ENCODE measurements at regions not wholly inside any gene's neighbourhood (a gene's known extent, or its start where the extent isn't known, plus 50 kb on each side); places are given as distances from the start of the nearest gene placed in this dataset.

DNA sequence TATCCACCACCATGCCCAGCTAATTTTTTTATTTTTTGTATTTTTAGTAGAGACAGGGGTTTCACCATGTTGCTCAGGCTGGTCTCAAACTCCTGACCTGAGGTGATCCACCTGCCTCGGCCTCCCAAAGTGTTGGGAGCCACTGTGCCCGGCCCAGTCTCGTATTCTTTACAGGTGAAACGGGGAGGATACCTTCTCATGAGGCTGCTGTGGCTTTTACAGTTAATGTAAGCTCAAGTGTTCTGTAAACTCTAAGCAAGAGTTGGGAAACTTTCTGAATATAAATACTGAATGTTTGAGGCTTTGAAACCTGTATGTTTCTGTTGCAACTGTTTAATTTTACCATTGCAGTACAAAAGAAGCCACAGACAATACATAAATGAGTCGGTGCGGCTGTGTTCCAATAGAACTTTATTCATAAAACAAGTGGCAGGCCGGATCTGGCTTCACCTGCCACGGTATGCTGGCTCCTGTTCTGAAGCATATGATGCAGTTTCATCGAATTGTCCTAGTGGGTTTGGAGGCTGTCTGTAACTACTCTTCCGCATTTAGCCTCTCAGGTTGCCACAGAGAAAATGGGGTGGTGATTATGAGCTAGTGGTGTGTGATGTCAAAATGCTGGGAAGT lies 192.5 kb upstream of the ZFP64 start:
- TF ChIP-seq, protein P1, sequence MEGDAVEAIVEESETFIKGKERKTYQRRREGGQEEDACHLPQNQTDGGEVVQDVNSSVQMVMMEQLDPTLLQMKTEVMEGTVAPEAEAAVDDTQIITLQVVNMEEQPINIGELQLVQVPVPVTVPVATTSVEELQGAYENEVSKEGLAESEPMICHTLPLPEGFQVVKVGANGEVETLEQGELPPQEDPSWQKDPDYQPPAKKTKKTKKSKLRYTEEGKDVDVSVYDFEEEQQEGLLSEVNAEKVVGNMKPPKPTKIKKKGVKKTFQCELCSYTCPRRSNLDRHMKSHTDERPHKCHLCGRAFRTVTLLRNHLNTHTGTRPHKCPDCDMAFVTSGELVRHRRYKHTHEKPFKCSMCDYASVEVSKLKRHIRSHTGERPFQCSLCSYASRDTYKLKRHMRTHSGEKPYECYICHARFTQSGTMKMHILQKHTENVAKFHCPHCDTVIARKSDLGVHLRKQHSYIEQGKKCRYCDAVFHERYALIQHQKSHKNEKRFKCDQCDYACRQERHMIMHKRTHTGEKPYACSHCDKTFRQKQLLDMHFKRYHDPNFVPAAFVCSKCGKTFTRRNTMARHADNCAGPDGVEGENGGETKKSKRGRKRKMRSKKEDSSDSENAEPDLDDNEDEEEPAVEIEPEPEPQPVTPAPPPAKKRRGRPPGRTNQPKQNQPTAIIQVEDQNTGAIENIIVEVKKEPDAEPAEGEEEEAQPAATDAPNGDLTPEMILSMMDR (IDR thresholded peaks at IDR 0.05; ENCODE audit: insufficient read depth, low read length), result no peak
- no peak for DNase-seq (ENCODE audit: low read depth)
- H3K4me3 ChIP-seq (ENCODE audit: low read depth, low read length), result no peak overlapping the region

DNA sequence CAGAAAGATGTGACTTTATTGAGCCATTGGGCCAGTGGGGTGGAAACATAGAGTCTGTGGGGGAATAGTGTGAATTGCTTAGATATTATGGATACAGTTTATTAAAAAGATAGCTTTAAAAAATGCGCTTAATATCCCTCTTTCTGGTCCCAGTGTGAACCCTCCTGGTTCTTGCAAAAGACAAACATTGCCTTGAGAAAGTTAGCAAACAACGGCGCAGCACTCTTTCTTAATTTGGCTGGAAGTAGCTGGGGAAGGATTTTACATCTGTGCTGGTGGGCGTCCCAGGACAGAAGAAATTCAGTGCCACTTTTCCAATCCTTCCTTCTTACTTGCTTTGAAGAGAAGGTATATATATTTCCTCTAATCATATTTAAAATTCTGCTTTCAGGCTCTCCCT lies 191.4 kb upstream of the ZFP64 start:
- no peak for DNase-seq (ENCODE audit: low read depth)
- H3K4me3 ChIP-seq (ENCODE audit: low read depth, low read length), result no peak overlapping the region
- TF ChIP-seq, protein P1 (IDR thresholded peaks at IDR 0.05; ENCODE audit: insufficient read depth, low read length), result no peak

DNA sequence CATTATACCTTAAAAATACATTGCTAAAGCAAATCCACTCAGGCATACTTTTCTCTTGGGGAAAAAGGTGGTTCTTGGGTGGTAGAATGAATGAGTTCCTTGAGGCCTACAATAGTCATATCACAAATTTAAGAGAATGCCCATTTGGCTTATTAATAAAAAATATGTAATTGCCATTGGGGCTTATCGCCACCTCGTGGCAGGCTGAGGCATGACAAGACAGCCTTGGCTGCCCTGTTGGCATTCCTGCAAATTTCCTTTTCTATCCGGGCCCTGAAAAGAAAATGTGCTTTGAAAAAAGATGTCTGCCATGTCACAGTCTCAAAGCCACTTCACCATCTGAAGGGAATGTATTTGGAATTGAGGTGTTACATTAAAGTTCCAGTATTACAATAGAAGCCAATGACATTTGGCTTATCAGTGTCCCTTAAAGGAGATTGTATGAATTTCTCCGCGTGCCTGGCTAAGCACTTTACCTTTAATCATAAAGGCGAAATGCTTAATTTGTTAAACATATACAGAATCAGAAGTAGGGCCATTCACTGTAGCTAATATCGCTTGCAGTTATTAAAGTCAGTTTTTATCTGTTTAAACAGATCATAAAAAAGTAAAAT lies 188.3 kb upstream of the ZFP64 start:
- DNase-seq (ENCODE audit: low read depth), result peak; percentile 11
- no peak overlapping the region for H3K4me3 ChIP-seq (ENCODE audit: low read depth, low read length)
- TF ChIP-seq, protein P1 (IDR thresholded peaks at IDR 0.05; ENCODE audit: insufficient read depth, low read length), result peak; percentile 87

DNA sequence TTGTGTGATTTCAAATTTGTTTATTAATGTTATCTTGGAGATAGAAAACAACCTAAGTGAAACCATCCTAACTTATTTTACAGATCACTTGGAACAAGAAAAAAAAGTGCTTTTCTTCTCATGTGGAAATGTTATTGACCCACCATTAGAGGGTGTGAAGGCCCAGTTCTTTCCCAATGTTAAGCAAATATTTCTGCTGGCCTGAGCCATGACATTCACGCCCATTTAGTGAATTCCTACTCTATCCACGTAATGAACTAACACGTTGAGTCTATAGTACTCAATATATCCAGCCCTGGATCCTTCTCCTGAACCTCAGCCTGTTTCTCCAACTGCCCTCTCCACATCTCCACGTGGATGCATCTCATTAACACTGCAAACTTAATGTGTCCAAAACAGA lies 180.6 kb upstream of the ZFP64 start:
- TF ChIP-seq, protein P1 (IDR thresholded peaks at IDR 0.05; ENCODE audit: insufficient read depth, low read length), result no peak
- DNase-seq (ENCODE audit: low read depth), result no peak
- no peak overlapping the region for H3K4me3 ChIP-seq (ENCODE audit: low read depth, low read length)

DNA sequence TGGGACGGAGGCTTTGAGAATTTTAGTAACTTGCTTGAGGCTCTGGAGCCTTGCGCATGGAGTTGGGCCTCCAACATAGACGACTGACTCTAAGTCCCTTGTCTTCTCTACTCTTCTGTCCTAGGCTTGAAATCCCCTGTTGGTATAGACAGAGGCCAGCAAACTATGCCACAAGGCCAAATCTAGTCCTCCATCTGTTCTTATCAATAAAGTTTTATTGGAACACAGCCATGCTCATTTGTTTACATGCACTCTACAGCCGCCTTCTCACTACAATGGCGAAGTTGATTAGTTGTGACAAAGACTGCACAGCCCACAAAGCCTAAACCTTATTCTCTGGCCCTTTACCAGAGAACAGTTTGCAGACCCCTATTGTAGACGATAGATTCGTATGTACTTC lies 174.1 kb upstream of the ZFP64 start:
- TF ChIP-seq, protein P1 (IDR thresholded peaks at IDR 0.05; ENCODE audit: insufficient read depth, low read length), result no peak
- DNase-seq (ENCODE audit: low read depth), result no peak
- no peak overlapping the region for H3K4me3 ChIP-seq (ENCODE audit: low read depth, low read length)

DNA sequence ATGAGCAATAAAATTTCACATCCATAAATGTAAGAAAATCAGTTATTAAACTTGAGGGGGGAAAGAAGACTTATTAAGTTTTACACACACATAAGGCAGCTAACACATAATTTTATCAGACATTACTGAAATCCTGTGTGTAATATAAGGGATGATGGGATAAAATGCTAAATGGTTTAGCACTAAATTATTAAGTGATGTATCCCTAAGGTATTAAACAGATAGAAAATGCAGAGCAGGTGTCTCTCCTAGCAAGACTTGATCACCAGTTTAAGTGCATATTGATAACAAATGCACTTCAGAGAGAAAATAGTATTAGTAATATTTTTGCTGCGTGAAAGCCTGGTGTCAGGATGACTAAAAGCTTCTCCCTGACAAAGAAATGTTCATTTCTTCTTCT lies 172.8 kb upstream of the ZFP64 start:
- DNase-seq (ENCODE audit: low read depth), result no peak
- TF ChIP-seq, protein P1 (IDR thresholded peaks at IDR 0.05; ENCODE audit: insufficient read depth, low read length), result no peak
- H3K4me3 ChIP-seq (ENCODE audit: low read depth, low read length), result no peak overlapping the region

DNA sequence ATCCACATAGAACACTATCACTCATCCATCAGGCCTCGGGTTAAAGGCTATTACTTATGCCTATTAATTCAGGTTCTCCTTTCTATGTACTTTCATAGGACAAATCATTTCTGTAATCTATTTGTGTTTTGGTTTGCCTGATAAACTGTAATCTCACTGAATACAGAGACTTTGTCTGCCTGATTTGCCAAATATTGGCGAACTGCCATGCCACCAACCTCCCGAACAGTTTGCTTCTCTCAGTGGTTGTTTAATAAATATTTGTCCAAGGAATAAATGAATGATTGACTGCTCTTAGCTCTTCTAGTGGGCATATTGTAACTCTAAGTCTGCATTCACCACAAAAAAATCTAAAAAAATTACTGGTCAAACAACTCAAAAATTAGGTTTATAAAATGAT lies 170.1 kb upstream of the ZFP64 start:
- TF ChIP-seq, protein P1 (IDR thresholded peaks at IDR 0.05; ENCODE audit: insufficient read depth, low read length), result no peak
- H3K4me3 ChIP-seq (ENCODE audit: low read depth, low read length), result no peak overlapping the region
- DNase-seq (ENCODE audit: low read depth), result no peak
